Esophagus muscularis mucosa (tissue), 3 donors: ENCODE measurements at regions not wholly inside any gene's neighbourhood (a gene's known extent, or its start where the extent isn't known, plus 50 kb on each side); places are given as distances from the start of the nearest gene placed in this dataset.

Experiments used
- POLR2A ChIP-seq: fragments of 450-650 bp; IDR thresholded peaks from one replicate; pipeline ENCODE4 v1.6.1; 2017; ENCODE audit warnings: antibody characterized with exemption, moderate library complexity, mild to moderate bottlenecking, low read depth
- TF ChIP-seq, protein P1 (sequence below), 3 experiments: fragments of 200-600 bp in 2 of 3; fragments of 450-650 bp in 1 of 3; sonication (generic) in 2 of 3; IDR thresholded peaks; one replicate each; pipeline ENCODE4 v1.5.1; 2017 to 2019; ENCODE audit warnings: antibody characterized with exemption in 3 of 3, mild to moderate bottlenecking in 2 of 3, moderate library complexity in 1 of 3

DNA sequence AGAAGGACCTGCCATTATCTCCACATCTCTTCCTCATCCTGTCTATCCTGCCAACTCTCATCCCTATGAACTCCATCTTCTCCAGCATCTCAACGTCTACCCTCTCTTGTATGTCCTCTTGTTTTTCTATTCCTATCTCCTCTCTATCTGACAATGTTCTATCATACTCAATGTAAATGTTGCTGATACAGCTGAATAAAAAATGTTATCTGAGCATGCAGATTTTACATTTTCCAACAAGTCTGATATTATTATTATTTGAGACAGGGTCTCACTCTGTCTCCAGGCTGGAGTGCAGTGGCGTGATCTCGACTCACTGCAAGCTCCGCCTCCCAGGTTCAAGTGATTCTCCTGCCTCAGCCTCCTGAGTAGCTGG lies 56.0 kb upstream of the RAI14 start:
- TF ChIP-seq, protein P1, sequence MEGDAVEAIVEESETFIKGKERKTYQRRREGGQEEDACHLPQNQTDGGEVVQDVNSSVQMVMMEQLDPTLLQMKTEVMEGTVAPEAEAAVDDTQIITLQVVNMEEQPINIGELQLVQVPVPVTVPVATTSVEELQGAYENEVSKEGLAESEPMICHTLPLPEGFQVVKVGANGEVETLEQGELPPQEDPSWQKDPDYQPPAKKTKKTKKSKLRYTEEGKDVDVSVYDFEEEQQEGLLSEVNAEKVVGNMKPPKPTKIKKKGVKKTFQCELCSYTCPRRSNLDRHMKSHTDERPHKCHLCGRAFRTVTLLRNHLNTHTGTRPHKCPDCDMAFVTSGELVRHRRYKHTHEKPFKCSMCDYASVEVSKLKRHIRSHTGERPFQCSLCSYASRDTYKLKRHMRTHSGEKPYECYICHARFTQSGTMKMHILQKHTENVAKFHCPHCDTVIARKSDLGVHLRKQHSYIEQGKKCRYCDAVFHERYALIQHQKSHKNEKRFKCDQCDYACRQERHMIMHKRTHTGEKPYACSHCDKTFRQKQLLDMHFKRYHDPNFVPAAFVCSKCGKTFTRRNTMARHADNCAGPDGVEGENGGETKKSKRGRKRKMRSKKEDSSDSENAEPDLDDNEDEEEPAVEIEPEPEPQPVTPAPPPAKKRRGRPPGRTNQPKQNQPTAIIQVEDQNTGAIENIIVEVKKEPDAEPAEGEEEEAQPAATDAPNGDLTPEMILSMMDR (IDR thresholded peaks at IDR 0.05): no peak
- TF ChIP-seq POLR2A: no peak
